HG02759 (cell line): ENCODE measurements at regions not wholly inside any gene's neighbourhood (a gene's known extent, or its start where the extent isn't known, plus 50 kb on each side); places are given as distances from the start of the nearest gene placed in this dataset.

Experiments used
- ATAC-seq: cut with Tn5 transposase; IDR thresholded peaks from one replicate; pipeline ENCODE4 v1.9.1; 2021; ENCODE audit warnings: mild to moderate bottlenecking, moderate library complexity; ENCODE audit not compliant: unreplicated experiment

DNA sequence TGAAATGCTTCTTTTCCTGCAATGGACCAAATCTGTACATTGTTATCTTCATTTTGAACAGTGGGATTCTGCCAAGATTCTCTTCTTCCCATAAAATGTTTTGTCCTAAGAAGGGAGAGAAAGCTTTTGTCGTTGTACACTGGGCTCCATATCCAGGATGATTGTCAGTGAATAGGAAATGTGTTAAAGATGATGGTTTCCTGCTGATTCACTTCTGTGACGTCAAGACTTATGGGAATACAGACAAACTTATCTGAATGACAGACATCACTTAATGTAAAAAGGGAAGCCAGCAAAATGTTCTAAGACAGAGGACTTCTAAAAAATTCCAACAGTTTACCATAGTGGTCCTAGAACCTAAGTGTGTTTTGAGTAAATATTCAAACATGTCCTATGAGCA lies 53.7 kb upstream of the HPF1 start:
- no peak for ATAC-seq

- ATAC-seq = peak; percentile 62
These were observed 52.9 kb upstream of the HPF1 start for GRCh38 chr4:169810325-169811323.

DNA sequence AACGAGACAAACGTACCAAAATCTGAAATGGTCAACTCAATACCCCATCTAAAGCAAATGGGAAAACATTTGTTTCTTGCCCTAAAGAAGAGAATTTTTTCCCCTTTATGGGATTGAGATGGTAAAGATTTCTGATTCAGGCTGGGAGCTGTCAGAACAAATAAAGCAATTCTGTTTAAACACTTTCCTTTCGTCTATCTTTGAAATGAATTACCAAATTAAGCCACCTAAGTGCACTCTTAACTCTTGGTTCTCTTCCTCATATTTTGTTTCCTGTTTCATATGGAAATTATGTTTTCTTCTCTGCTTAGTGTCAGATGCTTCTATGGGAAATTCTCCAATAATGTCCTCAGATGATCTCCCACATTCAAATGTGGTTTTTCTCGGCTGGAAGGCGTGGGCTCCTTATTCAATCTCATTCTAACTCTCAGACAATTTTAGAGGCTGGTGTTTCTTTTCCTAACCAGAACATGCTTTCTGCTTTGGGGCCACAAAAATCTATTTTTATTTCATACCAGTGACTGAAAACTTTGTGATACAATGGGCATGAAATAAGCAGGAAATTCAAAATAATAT lies 50.3 kb upstream of the HPF1 start:
- ATAC-seq = no peak
